ENCODE measurements at regions not wholly inside any gene's neighbourhood (a gene's known extent, or its start where the extent isn't known, plus 50 kb on each side); places are given as distances from the start of the nearest gene placed in this dataset.

DNA sequence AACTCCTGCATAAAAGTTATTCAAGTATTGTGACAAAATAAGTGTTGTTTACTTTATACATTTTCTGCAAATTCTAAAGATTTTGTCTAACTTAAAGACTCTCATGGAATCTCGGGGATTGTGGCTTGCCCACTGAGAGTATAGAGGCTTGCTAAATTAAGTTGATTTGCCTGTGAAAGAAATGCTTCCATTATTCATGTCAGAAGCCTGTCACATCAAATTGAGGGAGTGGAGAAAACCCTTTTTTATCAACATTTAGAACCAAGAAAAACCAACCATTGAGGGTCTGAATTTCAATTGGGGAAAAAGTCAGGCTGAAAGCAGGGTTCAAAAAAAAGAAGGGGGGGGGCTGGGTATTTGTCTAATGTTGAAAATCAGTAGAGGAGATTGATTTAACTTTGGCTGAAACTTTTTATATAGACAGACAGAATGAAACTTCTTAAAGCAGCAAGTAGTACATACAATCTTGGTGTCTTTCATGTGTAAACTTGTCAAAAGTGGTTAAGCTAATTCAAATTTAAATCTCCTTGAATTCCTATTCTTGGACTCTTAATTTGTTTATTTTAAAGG lies 144.8 kb upstream of the CXorf66 start:
- TF ChIP-seq YY1 (IDR thresholded peaks at IDR 0.05; ENCODE audit: insufficient read depth, insufficient read length) (no peak), ZNF274 (IDR thresholded peaks at IDR 0.05; ENCODE audit: low read depth, low read length) (no peak), SUZ12 (IDR thresholded peaks at IDR 0.05; ENCODE audit: extremely low read depth, insufficient read depth, insufficient read length) (no peak)

All from NT2/D1 (cell line).